Ishikawa (cell line): ENCODE measurements at regions not wholly inside any gene's neighbourhood (a gene's known extent, or its start where the extent isn't known, plus 50 kb on each side); places are given as distances from the start of the nearest gene placed in this dataset.

Source experiments
- EP300 ChIP-seq: IDR thresholded peaks from 2 replicates; pipeline ENCODE4 v1.6.1; 2012; ENCODE audit warnings: borderline replicate concordance
- NFIC ChIP-seq: IDR thresholded peaks from 2 replicates; pipeline ENCODE4 v1.6.1; 2012
- RAD21 ChIP-seq: IDR thresholded peaks from 2 replicates; pipeline ENCODE4 v1.6.1; 2012; ENCODE audit warnings: low read depth
- TAF1 ChIP-seq: IDR thresholded peaks from 2 replicates; pipeline ENCODE4 v1.6.1; 2012; ENCODE audit warnings: low read depth, mild to moderate bottlenecking
- TCF12 ChIP-seq: IDR thresholded peaks from 2 replicates; pipeline ENCODE4 v1.6.1; 2012; ENCODE audit warnings: low read depth
- TEAD4 ChIP-seq: IDR thresholded peaks from 2 replicates; pipeline ENCODE4 v1.6.1; 2012
- YY1 ChIP-seq: IDR thresholded peaks from 2 replicates; pipeline ENCODE4 v1.6.1; 2012; ENCODE audit warnings: low read depth
- ZBTB7A ChIP-seq: IDR thresholded peaks from 2 replicates; pipeline ENCODE4 v1.6.1; 2012; ENCODE audit warnings: low read depth
- TF ChIP-seq, protein P1 (sequence below): IDR thresholded peaks from 2 replicates; pipeline ENCODE4 v1.6.1; 2012; ENCODE audit warnings: low read depth, mild to moderate bottlenecking

DNA sequence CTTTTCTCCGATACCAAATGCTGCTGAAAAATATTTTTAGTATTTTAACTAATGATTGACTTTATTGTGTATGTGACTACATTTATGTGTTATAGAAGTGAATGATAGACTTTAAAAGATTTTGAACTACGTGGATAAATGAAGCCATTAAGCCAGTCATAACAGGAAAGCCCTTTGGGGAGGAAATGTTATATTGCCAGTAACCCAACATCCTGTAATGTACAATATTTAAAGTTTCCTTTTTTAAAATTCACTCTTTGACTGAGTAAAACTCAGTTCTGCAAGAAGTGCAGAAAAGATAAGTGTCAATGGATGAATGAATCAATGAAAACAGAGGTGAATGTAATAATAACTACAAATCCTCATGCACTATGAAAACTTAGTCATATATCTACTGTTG lies 102.6 kb upstream of the TLE4 start:
- TF ChIP-seq TAF1 (no peak), EP300 (no peak), NFIC (no peak), TCF12 (no peak), RAD21 (no peak), TEAD4 (no peak), ZBTB7A (no peak), YY1 (no peak)
- TF ChIP-seq, protein P1, sequence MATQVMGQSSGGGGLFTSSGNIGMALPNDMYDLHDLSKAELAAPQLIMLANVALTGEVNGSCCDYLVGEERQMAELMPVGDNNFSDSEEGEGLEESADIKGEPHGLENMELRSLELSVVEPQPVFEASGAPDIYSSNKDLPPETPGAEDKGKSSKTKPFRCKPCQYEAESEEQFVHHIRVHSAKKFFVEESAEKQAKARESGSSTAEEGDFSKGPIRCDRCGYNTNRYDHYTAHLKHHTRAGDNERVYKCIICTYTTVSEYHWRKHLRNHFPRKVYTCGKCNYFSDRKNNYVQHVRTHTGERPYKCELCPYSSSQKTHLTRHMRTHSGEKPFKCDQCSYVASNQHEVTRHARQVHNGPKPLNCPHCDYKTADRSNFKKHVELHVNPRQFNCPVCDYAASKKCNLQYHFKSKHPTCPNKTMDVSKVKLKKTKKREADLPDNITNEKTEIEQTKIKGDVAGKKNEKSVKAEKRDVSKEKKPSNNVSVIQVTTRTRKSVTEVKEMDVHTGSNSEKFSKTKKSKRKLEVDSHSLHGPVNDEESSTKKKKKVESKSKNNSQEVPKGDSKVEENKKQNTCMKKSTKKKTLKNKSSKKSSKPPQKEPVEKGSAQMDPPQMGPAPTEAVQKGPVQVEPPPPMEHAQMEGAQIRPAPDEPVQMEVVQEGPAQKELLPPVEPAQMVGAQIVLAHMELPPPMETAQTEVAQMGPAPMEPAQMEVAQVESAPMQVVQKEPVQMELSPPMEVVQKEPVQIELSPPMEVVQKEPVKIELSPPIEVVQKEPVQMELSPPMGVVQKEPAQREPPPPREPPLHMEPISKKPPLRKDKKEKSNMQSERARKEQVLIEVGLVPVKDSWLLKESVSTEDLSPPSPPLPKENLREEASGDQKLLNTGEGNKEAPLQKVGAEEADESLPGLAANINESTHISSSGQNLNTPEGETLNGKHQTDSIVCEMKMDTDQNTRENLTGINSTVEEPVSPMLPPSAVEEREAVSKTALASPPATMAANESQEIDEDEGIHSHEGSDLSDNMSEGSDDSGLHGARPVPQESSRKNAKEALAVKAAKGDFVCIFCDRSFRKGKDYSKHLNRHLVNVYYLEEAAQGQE = no peak
